SW 1271 (cell line): ENCODE measurements at regions not wholly inside any gene's neighbourhood (a gene's known extent, or its start where the extent isn't known, plus 50 kb on each side); places are given as distances from the start of the nearest gene placed in this dataset.

Experiments
- DNase-seq, 2 experiments: peaks; one replicate each; lab custom pipeline; 2025; lab: John Stamatoyannopoulos, UW

- no peak for DNase-seq
These were observed 101.8 kb downstream of the SAMD9 start for GRCh38 chr7:93015779-93016481.

GRCh38 chr7:93015101-93015778 is 102.5 kb downstream of the SAMD9 start:
- DNase-seq = no peak

GRCh38 chr7:93014410-93014809 is 103.4 kb downstream of the SAMD9 start:
- DNase-seq = no peak

GRCh38 chr7:93013446-93014061 is 104.2 kb downstream of the SAMD9 start:
- no peak for DNase-seq

- no peak for DNase-seq
These were observed 106.2 kb downstream of the SAMD9 start for GRCh38 chr7:93011351-93012294.

GRCh38 chr7:93008833-93009232 is 108.9 kb downstream of the SAMD9 start:
- no peak for DNase-seq

- DNase-seq = no peak
These were observed 111.2 kb downstream of the SAMD9 start for GRCh38 chr7:93006480-93007095.

- no peak for DNase-seq
These were observed 112.9 kb downstream of the SAMD9 start for GRCh38 chr7:93004906-93005305.

GRCh38 chr7:92997719-92998118 is 120.1 kb downstream of the SAMD9 start:
- no peak for DNase-seq

GRCh38 chr7:92997152-92997551 is 120.6 kb downstream of the SAMD9 start:
- DNase-seq = no peak

GRCh38 chr7:92994901-92995300 is 122.9 kb downstream of the SAMD9 start:
- DNase-seq = no peak

GRCh38 chr7:92992932-92993331 is 124.8 kb downstream of the SAMD9 start:
- no peak for DNase-seq

- no peak for DNase-seq
These were observed 125.3 kb downstream of the SAMD9 start for GRCh38 chr7:92992483-92992882.

- no peak for DNase-seq
These were observed 126.6 kb downstream of the SAMD9 start for GRCh38 chr7:92991190-92991589.

GRCh38 chr7:92988941-92989545 is 128.7 kb downstream of the SAMD9 start:
- no peak for DNase-seq

- peak in 1 of 2 experiments; percentile 52 for DNase-seq
These were observed 129.7 kb downstream of the SAMD9 start for GRCh38 chr7:92988051-92988450.

- DNase-seq = no peak
These were observed 130.2 kb downstream of the SAMD9 start for GRCh38 chr7:92987538-92987937.

GRCh38 chr7:92987095-92987494 is 130.7 kb downstream of the SAMD9 start:
- DNase-seq = no peak

GRCh38 chr7:92982928-92983327 is 134.9 kb downstream of the SAMD9 start:
- no peak for DNase-seq

GRCh38 chr7:92976931-92977330 is 140.6 kb upstream of the CDK6 start:
- no peak for DNase-seq

GRCh38 chr7:92973974-92974373 is 137.6 kb upstream of the CDK6 start:
- no peak for DNase-seq
